Natural killer cell (primary cell): ENCODE measurements at regions not wholly inside any gene's neighbourhood (a gene's known extent, or its start where the extent isn't known, plus 50 kb on each side); places are given as distances from the start of the nearest gene placed in this dataset.

Experiments
- ATAC-seq, 3 donors: fragments of 150-1000 bp in 2 of 3; fragments of 200-7000 bp in 1 of 3; cut with Tn5 transposase; 1 replicate in 1 of 3; 2 replicates in 2 of 3; pipeline ENCODE4 v1.10.0; 2021; ENCODE audit warnings: mild to moderate bottlenecking in 2 of 3, moderate library complexity in 2 of 3
- DNase-seq, 2 donors: peaks; one replicate each; pipeline versions ENCODE4 v3.0.0 to v3.0.0-alpha.2; 2013 to 2021; ENCODE audit warnings: mixed read lengths in 1 of 2
- H3K27ac ChIP-seq: one replicate; pipeline ENCODE4 v1.5.1; 2013; ENCODE audit warnings: mild to moderate bottlenecking, low read length
- H3K27me3 ChIP-seq: one replicate; pipeline ENCODE4 v1.6.1; 2013; ENCODE audit warnings: low read length; ENCODE audit not compliant: control insufficient read depth, insufficient read depth
- H3K36me3 ChIP-seq: one replicate; pipeline ENCODE4 v1.6.1; 2013; ENCODE audit warnings: low read length; ENCODE audit not compliant: control insufficient read depth, insufficient read depth
- H3K4me1 ChIP-seq: one replicate; pipeline ENCODE4 v1.6.1; 2013; ENCODE audit warnings: low read length; ENCODE audit not compliant: control insufficient read depth, insufficient read depth
- H3K4me3 ChIP-seq: one replicate; pipeline ENCODE4 v1.5.1; 2013; ENCODE audit warnings: low read length
- H3K9me3 ChIP-seq: one replicate; pipeline ENCODE4 v1.6.1; 2013; ENCODE audit warnings: low read length; ENCODE audit not compliant: control insufficient read depth, insufficient read depth
- H3K27ac Mint-ChIP-seq, 2 donors: one replicate each; pipeline ENCODE4 v1.8.0; 2022; ENCODE audit warnings: mild to moderate bottlenecking in 2 of 2, mixed read lengths in 2 of 2, moderate library complexity in 1 of 2
- H3K27me3 Mint-ChIP-seq, 2 donors: one replicate each; pipeline ENCODE4 v1.8.0; 2022; ENCODE audit warnings: low read depth in 2 of 2, mixed read lengths in 2 of 2
- H3K36me3 Mint-ChIP-seq: one replicate; pipeline ENCODE4 v1.8.0; 2022; ENCODE audit warnings: mixed read lengths
- H3K4me1 Mint-ChIP-seq, 2 donors: one replicate each; pipeline ENCODE4 v1.8.0; 2022; ENCODE audit warnings: mixed read lengths in 2 of 2
- H3K4me3 Mint-ChIP-seq: one replicate; pipeline ENCODE4 v1.8.0; 2022; ENCODE audit warnings: mild to moderate bottlenecking, moderate library complexity, mixed read lengths
- H3K9me3 Mint-ChIP-seq, 2 donors: one replicate each; pipeline ENCODE4 v1.8.0; 2022; ENCODE audit warnings: mixed read lengths in 2 of 2
- CTCF ChIP-seq: fragments of 200-600 bp; IDR thresholded peaks from one replicate; pipeline ENCODE4 v1.8.0; 2022; ENCODE audit warnings: antibody characterized with exemption
- whole genome bisulfite sequencing: methylation state at CpG from one replicate; pipeline ENCODE4 v1.1.7; 2013; ENCODE audit warnings: missing lambda C conversion rate; ENCODE audit not compliant: insufficient coverage; 5-methylcytosine and 5-hydroxymethylcytosine counted together
- intact Hi-C: fragments of 100-400 bp; cut with micrococcal nuclease; formaldehyde crosslinking; loops from one replicate; pipeline ENCODE4 v1.14.2; 2022

DNA sequence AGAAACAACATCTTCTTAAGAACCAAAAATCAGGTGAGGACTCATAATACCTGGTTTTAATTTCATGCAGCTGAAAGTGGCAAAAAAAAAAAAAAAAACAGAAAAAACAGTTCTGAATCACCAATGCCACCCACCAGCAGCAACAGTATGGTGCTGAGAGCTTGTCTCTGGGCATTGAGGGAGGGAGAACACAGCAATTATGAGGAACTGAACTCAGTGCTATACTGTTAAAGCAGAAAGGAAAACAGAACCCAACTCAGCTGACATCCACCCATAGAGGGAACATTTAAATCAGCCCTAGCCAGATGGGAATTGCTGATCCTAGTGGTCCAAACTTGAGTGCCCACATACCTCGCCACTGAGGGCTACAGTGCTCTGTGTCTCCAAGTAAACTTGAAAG is 657.9 kb downstream of the ACTL7B start:
- TF ChIP-seq CTCF, result no peak
- ATAC-seq, result no peak
- Histone ChIP-seq H3K9me3 (peaks cover 4% of the 10 kb centered on the region), H3K36me3 (no peaks in the 10 kb centered on the region), H3K4me3 (no peak overlapping the region), H3K4me1 (no peaks in the 10 kb centered on the region), H3K27ac (no peak overlapping the region), H3K27me3 (no peaks in the 10 kb centered on the region)
- no peak for DNase-seq
- H3K4me1 Mint-ChIP-seq, result no peaks in the 10 kb centered on the region
- intact Hi-C loops, result no loop called here
- WGBS, result 63% methylated on average over 1 of the region's 1 CpG
- no peaks in the 10 kb centered on the region for H3K36me3 Mint-ChIP-seq
- H3K27ac Mint-ChIP-seq, result no peak overlapping the region
- H3K9me3 Mint-ChIP-seq, result peaks cover 11 to 15% of the 10 kb centered on the region in 2 donors
- H3K4me3 Mint-ChIP-seq, result no peak overlapping the region
- H3K27me3 Mint-ChIP-seq, result no peaks in the 10 kb centered on the region

DNA sequence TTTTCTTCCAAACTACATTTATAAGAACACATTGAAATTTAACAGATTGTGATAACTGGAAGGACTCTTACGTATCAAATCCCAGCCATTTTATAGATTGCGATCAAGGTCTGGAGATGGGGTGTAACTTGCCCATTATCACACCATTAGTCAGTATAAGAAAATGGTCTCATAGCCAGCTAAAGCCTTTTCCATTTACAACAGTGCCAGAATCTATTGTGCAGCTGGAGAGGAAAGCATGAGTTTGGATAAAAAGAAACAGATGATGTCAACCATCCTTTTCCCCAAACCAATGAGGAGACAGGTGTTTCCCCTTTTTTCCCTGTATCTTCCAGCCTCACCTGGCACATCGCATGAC is 658.8 kb downstream of the ACTL7B start:
- H3K36me3 Mint-ChIP-seq, result no peaks in the 10 kb centered on the region
- Histone ChIP-seq H3K27ac (no peak overlapping the region), H3K4me1 (no peaks in the 10 kb centered on the region), H3K36me3 (no peaks in the 10 kb centered on the region), H3K9me3 (peaks cover 4% of the 10 kb centered on the region), H3K4me3 (no peak overlapping the region), H3K27me3 (no peaks in the 10 kb centered on the region)
- DNase-seq, result no peak
- no peak for ATAC-seq
- H3K27ac Mint-ChIP-seq, result no peak overlapping the region
- no peaks in the 10 kb centered on the region for H3K27me3 Mint-ChIP-seq
- H3K4me1 Mint-ChIP-seq, result no peaks in the 10 kb centered on the region
- H3K4me3 Mint-ChIP-seq, result no peak overlapping the region
- 87% methylated on average over 2 of the region's 3 CpGs for WGBS
- no peak for TF ChIP-seq CTCF
- H3K9me3 Mint-ChIP-seq, result peaks cover 11 to 15% of the 10 kb centered on the region in 2 donors
- intact Hi-C loops, result no loop called here

GRCh38 chr9:108196332-108197007 is 659.3 kb downstream of the ACTL7B start:
- H3K9me3 Mint-ChIP-seq, result peaks cover 11 to 13% of the 10 kb centered on the region in 2 donors
- H3K4me3 Mint-ChIP-seq, result no peak overlapping the region
- no peaks in the 10 kb centered on the region for H3K27me3 Mint-ChIP-seq
- no peaks in the 10 kb centered on the region for H3K36me3 Mint-ChIP-seq
- intact Hi-C loops, result no loop called here
- no peaks in the 10 kb centered on the region for H3K4me1 ChIP-seq
- H3K36me3 ChIP-seq, result no peaks in the 10 kb centered on the region
- no peak overlapping the region for H3K4me3 ChIP-seq
- no peak for TF ChIP-seq CTCF
- no peak overlapping the region for H3K27ac Mint-ChIP-seq
- peaks cover 4% of the 10 kb centered on the region for H3K9me3 ChIP-seq
- no peaks in the 10 kb centered on the region for H3K27me3 ChIP-seq
- DNase-seq (no peak), ATAC-seq (no peak)
- 83% methylated on average over 5 of the region's 5 CpGs for WGBS
- H3K27ac ChIP-seq, result no peak overlapping the region
- H3K4me1 Mint-ChIP-seq, result no peaks in the 10 kb centered on the region

DNA sequence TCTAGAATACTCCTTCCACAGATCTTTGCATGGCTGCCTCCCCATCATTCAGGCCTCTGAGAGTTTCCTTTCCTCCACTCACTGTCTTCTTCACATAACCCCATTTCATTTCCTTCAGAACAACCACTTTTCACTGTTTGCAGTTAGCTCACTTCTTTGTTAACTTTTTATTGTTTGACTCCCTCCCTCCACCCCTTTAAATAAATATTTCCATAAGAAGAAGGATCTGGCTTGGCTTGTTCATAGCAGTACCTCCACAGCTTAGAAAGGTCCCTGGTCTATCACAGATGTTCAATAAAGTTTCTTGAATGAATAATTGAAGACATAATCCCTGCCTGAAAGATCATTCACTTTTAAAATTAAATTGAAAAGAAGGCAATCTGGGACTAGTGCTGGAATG is 661.6 kb downstream of the ACTL7B start:
- H3K4me3 ChIP-seq, result no peak overlapping the region
- Mint-ChIP-seq H3K27ac (no peak overlapping the region), H3K4me3 (no peak overlapping the region), H3K9me3 (peaks cover 3 to 7% of the 10 kb centered on the region in 2 donors), H3K4me1 (no peaks in the 10 kb centered on the region), H3K36me3 (no peaks in the 10 kb centered on the region), H3K27me3 (no peaks in the 10 kb centered on the region)
- no peak for TF ChIP-seq CTCF
- no peaks in the 10 kb centered on the region for H3K36me3 ChIP-seq
- DNase-seq, result no peak
- H3K4me1 ChIP-seq, result no peaks in the 10 kb centered on the region
- no peaks in the 10 kb centered on the region for H3K27me3 ChIP-seq
- H3K27ac ChIP-seq, result no peak overlapping the region
- intact Hi-C loops, result no loop called here
- peaks cover 2% of the 10 kb centered on the region for H3K9me3 ChIP-seq
- no peak for ATAC-seq
